CD1c-positive myeloid dendritic cell (primary cell): ENCODE measurements at regions not wholly inside any gene's neighbourhood (a gene's known extent, or its start where the extent isn't known, plus 50 kb on each side); places are given as distances from the start of the nearest gene placed in this dataset.
A peak's percentile ranks its signal among the peaks of the same experiment; 100 is the strongest.

Experiments
- DNase-seq: peaks from one replicate; pipeline ENCODE4 v3.0.0-alpha.2; 2016; ENCODE audit errors: extremely low spot score

DNA sequence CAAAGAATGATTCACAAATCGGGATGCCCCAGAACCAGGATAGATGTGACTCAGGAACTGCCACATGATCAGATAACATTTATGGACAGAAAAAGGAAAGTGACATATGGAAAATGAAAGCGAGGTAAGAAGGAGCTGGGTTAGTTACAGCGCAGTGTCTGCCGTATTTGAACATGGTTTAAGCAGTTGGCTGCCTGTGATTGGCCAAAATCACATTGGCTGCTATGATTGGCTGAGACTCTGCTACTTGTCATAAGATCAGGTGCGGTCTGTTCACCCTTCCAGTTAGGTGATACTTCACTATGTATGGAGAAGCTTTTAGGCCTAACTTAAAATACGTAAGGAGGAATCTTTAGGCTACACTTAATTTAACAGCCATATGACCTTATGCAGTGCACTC lies 322.7 kb upstream of the HAND2 start:
- no peak for DNase-seq

DNA sequence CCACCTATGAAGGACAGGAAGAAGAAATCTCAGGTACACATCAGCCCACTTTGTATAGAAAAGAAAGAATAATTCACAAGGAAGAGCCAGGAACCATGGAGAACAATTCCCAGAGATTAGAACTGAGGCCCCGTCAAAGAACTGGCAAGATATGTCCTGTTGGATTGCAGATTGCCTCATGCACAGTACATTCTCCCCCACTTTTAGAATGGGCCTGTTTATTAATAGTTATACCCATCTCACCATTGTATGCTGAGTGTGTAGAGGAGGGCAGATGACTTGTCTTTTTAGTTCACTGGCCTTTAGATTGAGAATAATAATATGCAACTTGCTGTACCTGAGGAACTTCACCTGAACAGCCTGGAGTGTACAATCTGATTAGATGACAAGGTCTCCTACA lies 315.6 kb upstream of the HAND2 start:
- DNase-seq: no peak

DNA sequence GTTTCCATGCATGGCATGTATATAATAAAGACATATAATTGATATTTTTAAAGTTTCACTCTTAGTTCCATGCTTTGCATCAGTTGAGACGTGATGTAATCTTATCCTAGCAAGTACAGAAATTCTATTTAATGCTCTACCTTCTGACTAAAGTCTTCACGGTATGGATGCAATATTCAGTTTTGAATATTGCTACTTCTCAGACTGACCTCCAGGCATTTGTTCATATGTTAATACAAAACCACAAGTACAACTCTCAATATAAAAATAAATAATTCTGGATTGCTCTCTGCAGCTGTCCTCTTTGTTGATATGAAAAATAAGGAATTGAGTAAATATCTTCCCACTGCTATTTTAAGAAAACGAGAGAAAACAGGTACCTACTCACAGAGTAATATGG lies 309.8 kb upstream of the HAND2 start:
- DNase-seq: no peak

DNA sequence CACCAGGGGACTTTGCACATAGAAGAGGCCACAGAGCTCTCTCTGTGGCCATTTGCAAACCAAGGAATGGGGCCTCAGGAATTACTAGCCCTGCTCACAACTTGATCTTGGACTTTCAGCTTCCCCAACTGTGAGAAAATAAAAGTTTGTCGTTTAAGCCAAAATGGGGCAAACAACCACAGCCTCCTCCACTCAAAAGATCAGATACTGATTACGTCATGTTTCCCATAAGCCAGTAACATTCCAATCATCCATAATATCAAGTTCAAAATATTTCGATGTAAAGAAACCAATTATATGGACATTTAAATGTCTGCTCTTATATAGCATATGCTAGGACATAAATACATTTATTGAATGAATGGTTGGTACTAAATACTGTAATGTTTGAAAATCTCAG lies 307.5 kb upstream of the HAND2 start:
- DNase-seq: no peak

DNA sequence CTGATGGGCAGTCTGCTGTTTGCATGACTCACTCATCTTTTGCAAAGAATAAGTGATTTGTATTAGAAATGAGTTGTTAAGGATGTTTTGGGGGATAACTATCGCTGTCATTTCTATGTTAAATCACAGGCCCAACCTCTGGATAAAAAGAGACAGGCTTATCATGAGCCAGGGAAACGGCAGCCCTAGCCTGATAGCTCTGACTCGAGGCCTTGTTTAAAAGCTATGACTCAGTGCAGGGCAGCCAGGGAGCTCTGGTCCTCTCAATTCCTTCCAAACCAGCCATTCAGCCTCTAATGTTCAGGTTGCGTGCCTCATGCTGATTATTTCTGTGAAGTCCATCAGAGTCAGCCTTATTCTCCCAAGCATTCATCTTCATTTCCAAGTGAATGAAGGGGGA lies 305.9 kb upstream of the HAND2 start:
- no peak for DNase-seq

DNA sequence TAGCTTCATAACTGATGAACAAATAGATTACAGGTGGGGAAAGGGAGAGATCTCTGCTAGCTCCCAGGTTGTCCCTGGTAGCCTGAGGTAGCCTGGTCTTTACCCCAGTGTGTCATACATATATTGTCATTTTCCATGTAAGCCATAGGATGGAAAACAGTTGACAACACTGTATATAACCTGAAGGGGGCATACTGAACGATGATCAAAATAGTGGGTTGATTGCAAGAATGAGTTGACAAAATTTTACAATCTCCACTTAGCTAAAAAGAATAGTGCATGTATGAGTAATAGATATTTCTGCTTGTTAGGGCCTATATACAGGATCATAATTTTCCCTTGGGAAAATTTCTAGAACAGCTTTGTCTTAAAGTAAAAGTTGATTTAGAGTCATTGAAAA lies 304.1 kb upstream of the HAND2 start:
- DNase-seq: peak; percentile 5

DNA sequence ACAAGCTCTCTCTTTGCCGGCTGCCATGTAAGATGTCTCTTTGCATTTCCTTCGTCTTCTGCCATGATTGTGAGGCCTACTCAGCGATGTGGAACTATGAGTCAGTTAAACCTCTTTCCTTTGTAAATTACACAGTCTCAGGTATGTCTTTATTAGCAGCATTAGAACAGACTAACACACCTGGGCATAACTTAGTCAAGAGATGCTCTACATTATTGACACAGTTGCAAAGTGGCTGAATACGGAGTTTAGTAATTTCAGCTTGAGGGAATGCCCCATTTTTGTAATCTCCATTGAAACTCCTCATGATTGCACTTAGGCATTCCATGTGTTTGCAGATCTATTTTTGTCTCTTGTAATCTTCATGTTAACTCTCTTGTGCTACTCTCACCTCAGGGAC lies 299.5 kb upstream of the HAND2 start:
- no peak for DNase-seq

DNA sequence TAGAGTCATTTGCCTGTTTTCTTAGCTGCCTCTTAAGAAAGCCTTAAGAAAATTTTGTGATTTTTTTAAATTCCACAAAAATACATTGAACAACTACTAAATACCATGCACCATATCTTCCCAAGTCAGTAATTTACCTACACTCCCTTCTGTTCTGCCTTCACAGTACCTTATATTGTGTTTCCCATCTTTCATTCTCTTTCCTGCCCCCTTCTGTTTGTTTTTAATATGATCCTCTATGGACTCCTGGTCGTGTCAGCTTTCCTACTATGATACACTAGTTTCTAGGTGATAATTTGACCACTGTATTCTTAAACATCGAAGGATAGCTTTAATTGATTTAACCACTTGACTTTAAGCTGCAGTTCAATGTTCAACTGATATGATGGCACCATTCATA lies 297.7 kb upstream of the HAND2 start:
- DNase-seq: no peak

DNA sequence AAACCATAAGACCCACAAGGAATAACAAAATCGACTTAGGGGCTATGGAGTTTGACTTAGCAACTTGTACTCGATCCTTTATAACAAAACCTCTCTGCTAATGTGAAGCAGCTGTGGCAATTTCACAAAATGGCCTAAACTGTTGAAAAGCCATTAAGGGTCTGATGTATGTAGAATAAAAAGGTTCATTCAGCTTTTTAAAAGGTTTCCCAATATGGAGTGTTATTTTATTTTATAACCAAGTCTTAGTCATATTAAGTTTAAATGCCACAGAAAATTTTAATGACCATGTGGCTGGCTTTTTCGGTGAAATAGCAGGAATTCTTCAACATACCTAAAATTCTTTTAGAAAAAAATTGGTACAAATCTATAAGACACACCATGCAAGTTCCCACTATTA lies 291.8 kb upstream of the HAND2 start:
- no peak for DNase-seq

DNA sequence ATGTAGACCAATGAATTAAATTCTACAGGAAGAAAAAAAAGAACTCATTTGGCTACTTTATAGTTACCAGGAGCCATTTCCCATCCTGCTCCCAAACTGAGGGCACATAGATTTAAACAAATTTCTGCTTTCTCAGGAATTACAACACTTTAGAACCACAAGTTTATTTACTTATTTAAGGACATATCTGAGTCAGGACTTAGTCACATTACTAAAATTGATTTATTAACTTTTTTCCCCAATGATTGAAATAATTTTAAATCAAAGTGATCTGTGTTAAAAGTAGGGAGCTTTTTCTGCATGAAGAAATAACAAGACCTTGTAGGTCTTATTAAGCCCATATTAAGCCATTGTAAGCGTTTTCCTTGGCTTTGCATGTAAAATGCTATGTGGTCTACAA lies 291.0 kb upstream of the HAND2 start:
- DNase-seq: no peak

DNA sequence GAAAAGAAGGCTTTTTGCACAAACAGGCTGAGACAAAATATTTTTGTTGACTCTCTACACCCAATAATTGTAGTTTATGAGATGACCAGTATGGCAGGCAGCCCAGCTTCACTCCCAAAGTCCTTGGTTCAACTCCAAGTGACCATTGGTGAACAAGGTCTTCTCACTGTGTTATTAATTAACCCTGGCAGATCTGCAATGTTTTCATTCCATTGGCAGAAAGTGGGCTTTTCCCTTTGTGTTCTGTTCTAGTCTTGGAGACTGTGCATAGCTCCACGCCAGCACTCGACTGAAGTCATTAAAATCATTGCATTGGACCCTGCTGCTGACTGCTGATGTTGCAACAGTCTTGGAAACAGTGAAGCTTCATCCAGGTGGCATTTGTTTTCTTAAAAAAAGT lies 277.3 kb upstream of the HAND2 start:
- DNase-seq: no peak

DNA sequence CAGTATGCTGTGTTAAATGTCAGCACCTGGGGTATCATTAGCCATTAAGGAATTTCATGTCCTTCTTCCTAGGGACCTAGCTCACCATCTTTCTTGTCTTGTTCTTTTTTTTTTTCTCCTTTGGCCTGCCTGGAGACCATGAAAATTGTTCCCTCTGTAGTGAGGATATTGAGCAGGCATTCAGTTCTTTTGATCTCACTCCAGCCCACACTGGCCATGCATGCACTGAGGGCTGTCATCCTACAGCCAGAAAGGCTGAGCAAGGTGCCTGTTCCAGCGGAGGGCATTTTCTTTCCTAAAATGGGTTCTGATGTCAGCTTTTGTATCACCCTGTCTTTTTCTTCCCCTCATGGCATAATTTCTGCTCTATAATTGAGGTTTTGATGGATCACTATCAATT lies 275.9 kb upstream of the HAND2 start:
- no peak for DNase-seq

DNA sequence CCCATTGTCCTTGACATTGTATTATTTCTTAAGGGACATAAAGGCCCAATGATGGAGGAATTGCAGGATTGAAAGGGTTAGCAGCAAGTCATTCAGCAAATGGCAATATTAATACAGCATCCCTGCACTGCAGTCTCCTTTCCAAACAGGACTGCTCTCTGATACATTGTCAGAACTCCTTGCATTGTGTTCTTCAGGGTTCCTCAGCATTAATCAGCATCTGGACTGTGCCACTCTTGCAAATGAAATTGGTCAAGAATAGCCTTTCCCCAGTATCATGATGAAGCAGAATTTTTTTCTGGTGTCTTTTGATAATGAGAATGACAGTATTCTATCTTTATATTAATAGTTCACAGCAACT lies 272.6 kb upstream of the HAND2 start:
- DNase-seq: no peak

DNA sequence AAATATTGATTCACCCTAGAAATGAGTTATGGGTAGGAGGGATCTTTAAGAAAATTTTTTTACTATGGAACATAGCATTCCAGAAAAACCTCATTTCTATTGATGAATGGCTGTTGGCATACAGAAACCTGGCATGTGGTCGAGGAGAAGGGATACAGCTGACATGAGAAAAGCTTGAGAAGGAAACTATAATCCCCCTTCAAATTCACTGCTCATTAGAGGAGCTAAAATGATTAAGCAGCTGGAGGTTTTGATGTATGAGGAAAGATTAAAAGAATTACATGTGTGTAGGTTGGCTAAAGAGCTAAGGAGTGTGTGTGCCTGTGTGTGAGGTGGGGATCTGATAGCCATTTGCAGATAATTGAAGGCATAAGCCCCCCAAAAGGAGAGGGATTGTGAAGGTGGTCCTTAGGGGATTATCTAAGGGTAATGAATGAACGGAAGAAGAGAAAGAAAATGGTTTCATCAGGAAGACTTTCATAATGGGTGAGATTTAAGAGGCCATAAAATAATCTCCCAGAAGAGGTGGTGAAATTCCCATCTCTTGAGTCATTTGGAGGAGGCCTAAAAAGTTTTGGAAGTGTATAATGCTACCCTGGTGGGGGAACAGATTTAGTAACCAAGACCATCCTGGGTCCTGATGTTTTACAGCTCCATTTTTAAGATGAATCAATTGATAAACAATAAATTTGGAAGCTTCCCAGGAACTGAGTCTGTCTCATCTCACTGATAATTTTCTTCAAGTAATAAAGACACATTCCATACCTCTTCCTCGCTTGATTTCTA lies 272.0 kb upstream of the HAND2 start:
- no peak for DNase-seq

DNA sequence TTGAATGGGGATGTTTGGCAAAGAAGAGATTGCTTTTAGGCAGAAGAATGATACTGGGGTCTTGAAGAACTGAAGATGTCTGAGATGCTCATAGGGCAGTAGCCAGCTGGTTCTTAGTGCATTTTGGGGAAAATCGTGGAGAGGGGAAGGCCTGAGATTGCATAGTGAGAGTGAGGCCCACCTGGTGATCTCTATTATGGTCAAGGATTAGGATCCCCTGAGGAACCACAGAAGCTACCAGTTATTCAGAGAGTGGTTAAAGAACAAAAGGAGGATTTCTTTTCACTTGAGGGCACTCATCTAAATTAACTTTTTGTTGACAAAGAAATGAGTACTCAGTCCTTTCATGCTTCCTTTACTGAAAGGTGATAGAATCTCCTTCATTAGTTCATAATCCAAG lies 271.3 kb upstream of the HAND2 start:
- no peak for DNase-seq

DNA sequence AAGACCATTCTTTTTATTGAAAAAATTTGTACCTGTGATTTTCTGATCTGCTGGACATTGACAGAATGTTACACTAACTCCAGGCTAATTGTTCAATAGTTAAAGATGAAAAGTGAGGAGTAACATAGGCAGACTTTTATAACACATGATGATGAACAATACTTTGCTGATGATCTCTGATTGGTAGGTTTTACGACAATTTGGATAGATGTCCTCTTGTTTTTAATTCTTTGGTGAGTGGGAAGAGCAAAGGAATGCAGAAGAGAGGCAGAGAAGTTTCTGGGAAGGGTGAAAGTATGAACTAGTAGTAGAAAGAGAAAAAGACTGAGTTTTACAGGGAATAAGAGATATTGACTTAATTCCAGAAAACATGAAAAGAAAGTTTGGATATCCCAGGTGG lies 267.3 kb upstream of the HAND2 start:
- DNase-seq: no peak

DNA sequence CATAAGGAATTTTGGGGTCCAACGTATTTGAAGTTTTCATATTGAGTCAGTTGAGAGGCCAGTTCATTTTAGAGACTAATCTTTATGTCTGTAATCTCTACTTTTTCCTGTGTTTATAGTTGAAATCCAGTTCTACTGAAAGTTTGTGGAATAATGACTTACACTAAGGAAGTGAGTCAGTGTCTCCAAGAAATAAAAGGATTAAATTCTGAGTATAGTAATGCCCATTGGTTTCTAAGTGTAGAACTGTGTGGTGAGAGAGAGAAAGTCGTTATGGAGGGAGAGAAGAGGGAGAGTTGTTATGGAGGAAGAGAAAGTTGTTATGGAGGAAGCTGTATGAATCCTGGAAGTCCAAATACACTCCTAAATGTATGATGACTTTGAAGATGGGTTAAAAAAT lies 264.6 kb upstream of the HAND2 start:
- DNase-seq: no peak

DNA sequence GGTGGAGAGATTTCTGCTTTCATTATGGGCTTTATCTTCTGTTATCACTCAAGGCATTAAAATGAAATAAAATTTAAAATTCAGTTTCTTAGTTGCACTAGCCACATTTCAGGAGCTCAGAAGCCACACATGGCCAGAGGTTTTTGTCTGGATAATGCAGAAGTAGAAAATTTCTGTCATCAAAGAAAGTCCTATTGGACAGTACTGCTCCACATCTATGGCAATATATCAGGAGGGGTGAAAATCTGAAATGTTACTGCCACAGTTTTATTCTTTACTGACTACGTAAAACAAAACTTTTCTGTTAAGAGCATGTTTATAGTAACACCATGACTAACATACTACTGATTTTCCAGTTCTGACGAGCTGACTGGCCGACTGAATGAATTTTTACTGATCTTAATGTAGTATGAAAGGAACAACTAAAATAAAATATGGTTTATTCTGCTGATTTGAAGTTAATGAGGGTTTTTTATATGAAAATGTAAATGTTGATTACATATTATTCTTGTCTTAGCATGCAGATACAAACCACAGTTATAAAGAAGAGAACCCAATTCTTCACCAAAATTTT lies 264.0 kb upstream of the HAND2 start:
- DNase-seq: no peak

DNA sequence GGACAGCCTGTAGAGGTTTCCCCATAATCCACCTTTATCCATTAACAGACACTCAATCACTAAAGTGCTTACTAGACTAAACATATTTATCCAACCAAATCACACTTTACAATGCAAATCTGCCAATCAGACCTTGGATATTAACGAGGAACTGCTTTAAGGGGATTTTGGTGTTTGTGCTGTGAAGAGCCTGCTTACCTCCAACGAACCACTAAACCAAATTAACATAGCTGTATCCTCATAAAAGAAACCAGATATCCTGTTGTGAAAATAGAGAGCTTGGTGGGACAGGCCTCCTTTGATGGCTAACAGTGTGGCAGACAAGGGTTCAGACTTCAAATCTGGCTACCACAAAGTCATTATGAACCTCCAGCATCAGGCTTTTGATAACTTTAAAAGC lies 252.6 kb upstream of the HAND2 start:
- no peak for DNase-seq

DNA sequence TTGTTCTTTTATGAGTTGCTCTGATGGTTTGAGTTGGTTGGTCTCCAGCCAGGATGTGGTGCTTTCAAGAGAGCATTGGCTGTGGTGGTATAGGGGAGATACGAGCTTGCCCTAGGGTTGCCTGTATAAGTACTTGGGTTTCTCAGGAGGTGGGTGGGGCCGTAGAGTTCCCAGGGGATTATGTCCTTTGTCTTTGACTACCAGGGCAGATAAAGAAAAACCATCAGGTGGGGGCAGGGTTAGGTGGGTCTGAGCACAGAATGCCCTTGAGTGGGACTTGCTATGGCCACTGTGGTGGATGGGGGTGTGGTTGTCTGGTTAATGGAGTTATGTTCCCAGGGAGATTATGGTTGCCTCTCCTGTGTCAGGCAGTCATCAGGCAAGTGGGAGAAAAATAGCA lies 247.9 kb upstream of the HAND2 start:
- no peak for DNase-seq

DNA sequence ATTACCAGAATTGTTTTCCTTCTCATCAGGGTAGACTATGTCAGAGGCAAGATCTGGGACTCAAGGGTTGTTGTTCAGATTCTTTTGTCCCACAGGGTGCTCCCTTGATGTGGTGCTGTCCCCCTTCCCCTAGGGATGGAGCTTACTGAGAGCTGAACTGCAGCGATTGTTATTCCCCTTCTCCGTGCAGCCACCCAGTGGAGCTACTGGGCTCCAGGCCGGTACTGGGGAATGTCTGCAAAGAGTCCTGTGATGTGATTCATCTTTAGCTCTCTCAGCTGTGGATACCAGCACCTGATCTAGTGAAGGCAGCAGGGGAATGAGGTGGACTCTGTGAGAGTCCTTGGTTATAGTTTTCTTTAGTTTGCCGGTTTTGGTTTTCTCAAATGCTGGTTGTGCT lies 247.4 kb upstream of the HAND2 start:
- DNase-seq: no peak

DNA sequence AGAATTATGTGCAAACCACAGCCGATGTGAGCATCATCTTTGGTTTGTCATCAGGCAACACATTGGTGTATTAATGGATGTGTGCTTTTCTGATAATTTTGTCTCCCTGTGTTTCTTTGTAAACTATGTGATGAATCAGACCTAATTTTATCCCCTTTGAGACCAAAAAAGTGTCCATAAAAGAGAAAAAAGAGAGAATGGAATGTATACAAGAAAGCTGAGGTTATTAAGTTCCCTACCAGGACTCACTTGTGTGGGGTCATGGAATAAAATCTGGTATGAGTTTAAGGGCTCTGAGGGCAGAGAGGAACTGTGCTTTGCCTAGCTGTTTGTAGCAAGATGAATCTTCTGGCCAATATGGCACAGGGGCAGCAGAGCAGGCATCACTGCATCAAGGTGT lies 239.5 kb upstream of the HAND2 start:
- DNase-seq: no peak

DNA sequence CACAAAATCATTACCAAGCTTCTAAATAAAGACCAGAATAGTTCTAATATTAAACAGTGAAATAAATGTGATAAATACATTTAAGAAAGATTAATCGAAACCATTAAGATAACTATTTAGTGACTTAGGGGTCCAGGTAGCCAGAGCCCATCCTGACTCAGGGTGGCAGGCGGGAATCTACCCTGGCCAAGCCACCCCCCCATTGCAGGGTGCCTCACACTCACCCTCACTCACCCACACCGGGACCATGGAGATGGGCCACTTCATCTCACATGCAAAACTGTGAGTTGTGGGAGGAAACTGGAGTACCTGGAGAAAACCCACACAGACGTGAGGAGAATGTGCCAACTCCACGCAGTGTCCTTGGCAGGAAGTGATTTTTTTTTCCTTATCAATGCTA lies 237.6 kb upstream of the HAND2 start:
- no peak for DNase-seq

DNA sequence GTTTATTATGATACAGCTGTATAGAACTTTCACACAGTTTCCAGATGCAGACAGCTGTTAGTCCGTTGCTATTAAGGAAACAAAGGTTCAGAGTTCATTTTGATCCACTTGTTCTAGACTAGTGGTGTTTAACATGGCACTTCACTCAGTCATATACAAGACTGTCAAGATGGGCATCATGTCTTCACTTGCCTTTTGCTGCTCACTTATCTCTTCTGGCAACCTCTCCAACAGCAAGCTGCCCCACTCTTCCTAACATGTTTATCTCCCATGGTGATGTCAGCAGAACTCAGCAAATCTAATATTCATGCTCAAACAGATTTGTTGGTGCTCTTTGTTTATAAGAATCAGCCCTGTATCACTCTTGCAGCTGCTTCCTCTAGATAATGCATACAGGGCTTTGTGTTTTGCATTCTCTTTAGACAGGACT lies 236.2 kb upstream of the HAND2 start:
- DNase-seq: no peak
